ENCODE measurements at regions not wholly inside any gene's neighbourhood (a gene's known extent, or its start where the extent isn't known, plus 50 kb on each side); places are given as distances from the start of the nearest gene placed in this dataset.

- TF ChIP-seq CTCF (IDR thresholded peaks at IDR 0.05) (no peak), POLR2A (IDR thresholded peaks at IDR 0.05) (no peak)
Observed at GRCh38 chr16:16938980-16939379, 531.8 kb downstream of the XYLT1 start.
